Activated B cell treated with CpG ODN at 0.5 μM for 24 hours (primary cell): ENCODE measurements at regions not wholly inside any gene's neighbourhood (a gene's known extent, or its start where the extent isn't known, plus 50 kb on each side); places are given as distances from the start of the nearest gene placed in this dataset.

Experiments used
- ATAC-seq: fragments of 200-7000 bp; cut with Tn5 transposase; one replicate; pipeline ENCODE4 v1.10.0; 2021; ENCODE audit warnings: low read depth, mild to moderate bottlenecking, moderate library complexity
- CTCF ChIA-PET: fragments of 350-600 bp; sonication (Branson Sonifier 250); formaldehyde crosslinking; loops from one replicate; lab custom pipeline; 2021; ENCODE audit warnings: antibody characterized with exemption; lab: Charles Lee
- POLR2A ChIA-PET: fragments of 350-600 bp; sonication (Branson Sonifier 250); formaldehyde crosslinking; loops from one replicate; lab custom pipeline; 2021; ENCODE audit warnings: antibody characterized with exemption; lab: Charles Lee
- DNase-seq: peaks from one replicate; pipeline ENCODE4 v3.0.0; 2022
- H3K27ac Mint-ChIP-seq: one replicate; pipeline ENCODE4 v1.8.0; 2020; ENCODE audit warnings: mixed read lengths
- H3K27me3 Mint-ChIP-seq: one replicate; pipeline ENCODE4 v1.8.0; 2021; ENCODE audit warnings: mixed read lengths
- H3K36me3 Mint-ChIP-seq: one replicate; pipeline ENCODE4 v1.8.0; 2021; ENCODE audit warnings: low read depth, mixed read lengths
- H3K4me1 Mint-ChIP-seq: one replicate; pipeline ENCODE4 v1.8.0; 2021; ENCODE audit warnings: mixed read lengths
- H3K4me3 Mint-ChIP-seq: one replicate; pipeline ENCODE4 v1.8.0; 2020; ENCODE audit warnings: mild to moderate bottlenecking, mixed read lengths
- H3K9me3 Mint-ChIP-seq: one replicate; pipeline ENCODE4 v1.8.0; 2020; ENCODE audit warnings: mixed read lengths
- CTCF ChIP-seq: fragments of 200-600 bp; IDR thresholded peaks from one replicate; pipeline ENCODE4 v1.8.0; 2022; ENCODE audit warnings: antibody characterized with exemption, mild to moderate bottlenecking
- intact Hi-C: fragments of 100-400 bp; cut with micrococcal nuclease; formaldehyde crosslinking; loops from one replicate; pipeline ENCODE4 v1.15.1; 2024

GRCh38 chr14:30115756-30116155 lies 188.1 kb upstream of the PRKD1 start:
- H3K9me3 Mint-ChIP-seq: no peaks in the 10 kb centered on the region
- no peaks in the 10 kb centered on the region for H3K27me3 Mint-ChIP-seq
- no peaks in the 10 kb centered on the region for H3K4me1 Mint-ChIP-seq
- H3K27ac Mint-ChIP-seq: no peak overlapping the region
- no peak overlapping the region for H3K4me3 Mint-ChIP-seq
- ChIA-PET CTCF (no interaction called here), POLR2A (no interaction called here)
- DNase-seq (no peak), ATAC-seq (no peak)
- no peaks in the 10 kb centered on the region for H3K36me3 Mint-ChIP-seq
- intact Hi-C loops: no loop called here
- TF ChIP-seq CTCF: no peak

GRCh38 chr14:30118992-30119640 lies 191.5 kb upstream of the PRKD1 start:
- CTCF ChIA-PET: no interaction called here
- POLR2A ChIA-PET: no interaction called here

GRCh38 chr14:30125322-30125979 lies 197.8 kb upstream of the PRKD1 start:
- no peak overlapping the region for H3K27ac Mint-ChIP-seq
- H3K4me1 Mint-ChIP-seq: no peaks in the 10 kb centered on the region
- intact Hi-C loops: no loop called here
- H3K4me3 Mint-ChIP-seq: no peak overlapping the region
- DNase-seq (no peak), ATAC-seq (no peak)
- CTCF ChIA-PET: no interaction called here
- POLR2A ChIA-PET: no interaction called here
- H3K27me3 Mint-ChIP-seq: no peaks in the 10 kb centered on the region
- no peaks in the 10 kb centered on the region for H3K9me3 Mint-ChIP-seq
- H3K36me3 Mint-ChIP-seq: no peaks in the 10 kb centered on the region
- no peak for TF ChIP-seq CTCF

More at GRCh38 chr14:30118992-30119640, 191.5 kb upstream of the PRKD1 start:
- H3K27me3 Mint-ChIP-seq: no peaks in the 10 kb centered on the region
- no peak overlapping the region for H3K27ac Mint-ChIP-seq
- intact Hi-C loops: no loop called here
- ATAC-seq (no peak), DNase-seq (no peak)
- no peaks in the 10 kb centered on the region for H3K36me3 Mint-ChIP-seq
- no peaks in the 10 kb centered on the region for H3K9me3 Mint-ChIP-seq
- no peak overlapping the region for H3K4me3 Mint-ChIP-seq
- no peak for TF ChIP-seq CTCF
- H3K4me1 Mint-ChIP-seq: no peaks in the 10 kb centered on the region

- CTCF ChIA-PET: no interaction called here
- no peak for TF ChIP-seq CTCF
- Mint-ChIP-seq H3K36me3 (no peaks in the 10 kb centered on the region), H3K27ac (no peak overlapping the region), H3K27me3 (no peaks in the 10 kb centered on the region), H3K4me3 (no peak overlapping the region), H3K4me1 (no peaks in the 10 kb centered on the region), H3K9me3 (no peaks in the 10 kb centered on the region)
- POLR2A ChIA-PET: no interaction called here
- DNase-seq (no peak), ATAC-seq (no peak)
- intact Hi-C loops: no loop called here
Observed at GRCh38 chr14:30129807-30130206, 202.2 kb upstream of the PRKD1 start.

- Mint-ChIP-seq H3K4me3 (no peak overlapping the region), H3K27me3 (no peaks in the 10 kb centered on the region), H3K4me1 (no peaks in the 10 kb centered on the region), H3K36me3 (no peaks in the 10 kb centered on the region), H3K27ac (no peak overlapping the region), H3K9me3 (no peaks in the 10 kb centered on the region)
- TF ChIP-seq CTCF: no peak
- DNase-seq (no peak), ATAC-seq (no peak)
- intact Hi-C loops: no loop called here
- ChIA-PET POLR2A (no interaction called here), CTCF (no interaction called here)
Observed at GRCh38 chr14:30131581-30132097, 204.0 kb upstream of the PRKD1 start.
